ENCODE measurements at regions not wholly inside any gene's neighbourhood (a gene's known extent, or its start where the extent isn't known, plus 50 kb on each side); places are given as distances from the start of the nearest gene placed in this dataset.

DNA sequence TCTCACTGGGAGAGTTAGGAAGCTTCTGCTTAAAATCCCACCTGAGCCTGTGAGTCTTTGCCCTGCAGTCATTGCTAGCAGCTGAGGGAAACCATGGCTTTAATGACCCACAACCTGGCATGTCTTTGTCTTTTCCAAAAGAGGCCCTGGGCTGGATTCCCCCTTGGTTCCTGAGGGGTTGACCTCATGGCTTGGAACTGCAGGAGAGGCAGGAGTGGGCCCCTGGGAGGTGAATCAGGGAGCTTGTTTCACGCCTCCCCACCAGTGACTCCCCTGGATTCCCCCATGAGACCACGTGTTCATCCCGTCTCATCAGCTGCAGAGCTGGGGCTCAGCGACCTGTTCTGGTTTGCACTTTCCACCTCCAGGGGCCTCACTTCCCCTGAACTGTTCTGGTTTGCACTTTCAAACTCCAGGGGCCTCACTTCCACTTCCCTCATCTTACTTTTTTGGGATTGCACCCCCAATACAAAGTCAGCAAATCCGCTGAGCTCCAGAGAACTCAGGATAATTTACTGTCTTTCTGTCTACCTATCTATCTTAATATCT, 58.5 kb upstream of the TMEM18 start:
- Histone ChIP-seq H3K9me3 (ENCODE audit: control insufficient read depth, low read length) (no peaks in the 10 kb centered on the region), H3K27me3 (ENCODE audit: control insufficient read depth, insufficient read depth, low read length, poor library complexity, severe bottlenecking) (no peaks in the 10 kb centered on the region), H3K36me3 (ENCODE audit: control insufficient read depth, insufficient read depth, low read length) (no peaks in the 10 kb centered on the region), H3K4me1 (ENCODE audit: control insufficient read depth, insufficient read depth, low read length) (no peaks in the 10 kb centered on the region), H3K27ac (ENCODE audit: insufficient read depth, low read depth, low read length, poor library complexity, severe bottlenecking) (no peak overlapping the region), H3K4me3 (ENCODE audit: insufficient read depth, low read depth, low read length) (no peak overlapping the region)
- WGBS, 2 experiments = 45 to 55% methylated on average over 5 of the region's 5 CpGs

DNA sequence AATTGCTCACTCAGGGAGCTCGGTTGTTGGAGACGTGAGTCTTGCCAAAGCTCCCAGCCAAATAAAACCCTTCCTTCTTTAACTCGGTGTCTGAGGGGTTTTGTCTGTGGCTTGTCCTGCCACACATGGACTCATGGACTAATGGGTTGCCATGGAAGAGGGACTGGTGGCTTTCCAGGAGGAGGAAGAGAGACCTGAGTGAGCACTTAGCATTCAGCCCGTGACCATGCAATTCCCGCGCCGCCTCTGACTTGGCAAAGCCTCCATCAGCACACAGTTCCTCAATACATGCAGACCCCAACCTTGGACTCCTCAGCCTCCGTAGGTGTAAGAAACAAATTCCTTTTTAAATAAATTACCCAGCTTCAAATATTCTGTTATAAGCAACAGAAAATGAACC, 57.3 kb upstream of the TMEM18 start:
- Histone ChIP-seq H3K4me3 (ENCODE audit: insufficient read depth, low read depth, low read length) (no peak overlapping the region), H3K27me3 (ENCODE audit: control insufficient read depth, insufficient read depth, low read length, poor library complexity, severe bottlenecking) (no peaks in the 10 kb centered on the region), H3K4me1 (ENCODE audit: control insufficient read depth, insufficient read depth, low read length) (no peaks in the 10 kb centered on the region), H3K9me3 (ENCODE audit: control insufficient read depth, low read length) (no peaks in the 10 kb centered on the region), H3K36me3 (ENCODE audit: control insufficient read depth, insufficient read depth, low read length) (no peaks in the 10 kb centered on the region), H3K27ac (ENCODE audit: insufficient read depth, low read depth, low read length, poor library complexity, severe bottlenecking) (no peak overlapping the region)
- 96 to 97% methylated on average over 7 to 8 of the region's 8 CpGs for WGBS, 2 experiments

DNA sequence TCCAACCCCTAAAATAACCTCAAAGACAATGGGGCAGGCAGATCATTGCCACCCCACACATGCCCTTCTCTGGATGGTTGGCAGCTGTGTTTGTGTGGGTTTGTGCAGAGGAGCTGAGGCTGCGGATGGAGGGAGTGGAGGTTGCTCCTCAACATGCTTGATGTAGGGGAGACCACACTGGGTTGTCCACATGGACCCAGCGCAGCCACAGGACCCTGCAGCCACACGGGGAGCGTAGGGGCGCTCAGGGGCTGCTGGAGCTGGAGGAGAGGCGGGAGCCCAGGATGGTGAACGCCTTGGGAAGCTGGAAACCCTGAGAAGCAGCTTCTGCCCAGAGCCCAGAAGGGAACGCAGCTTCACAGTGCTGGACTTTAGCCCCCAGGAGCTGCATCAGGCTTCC, 56.3 kb upstream of the TMEM18 start:
- Histone ChIP-seq H3K36me3 (ENCODE audit: control insufficient read depth, insufficient read depth, low read length) (no peaks in the 10 kb centered on the region), H3K4me3 (ENCODE audit: insufficient read depth, low read depth, low read length) (no peak overlapping the region), H3K27me3 (ENCODE audit: control insufficient read depth, insufficient read depth, low read length, poor library complexity, severe bottlenecking) (no peaks in the 10 kb centered on the region), H3K4me1 (ENCODE audit: control insufficient read depth, insufficient read depth, low read length) (no peaks in the 10 kb centered on the region), H3K27ac (ENCODE audit: insufficient read depth, low read depth, low read length, poor library complexity, severe bottlenecking) (no peak overlapping the region), H3K9me3 (ENCODE audit: control insufficient read depth, low read length) (no peaks in the 10 kb centered on the region)
- WGBS, 2 experiments = 94 to 95% methylated on average over 8 of the region's 8 CpGs

DNA sequence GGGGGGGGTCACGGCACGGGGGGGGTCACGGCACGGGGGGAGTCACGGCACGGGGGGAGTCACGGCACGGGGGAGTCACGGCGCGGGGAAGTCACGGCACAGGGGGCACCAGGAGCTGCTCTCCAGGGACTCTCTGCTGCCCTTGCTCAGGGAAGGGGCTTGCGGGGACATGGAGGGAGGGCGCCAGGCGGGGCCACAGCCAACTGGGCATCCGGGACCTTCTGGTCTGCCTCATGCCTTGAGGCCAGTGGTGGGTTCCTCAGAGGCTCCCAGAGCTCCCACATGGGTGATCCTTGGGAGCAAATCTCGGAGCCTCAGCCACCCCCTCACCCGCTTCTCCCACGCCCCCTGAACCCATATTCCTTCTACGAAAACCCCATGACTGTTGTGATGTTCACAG, 55.8 kb upstream of the TMEM18 start:
- no peaks in the 10 kb centered on the region for H3K9me3 ChIP-seq (ENCODE audit: control insufficient read depth, low read length)
- no peak overlapping the region for H3K27ac ChIP-seq (ENCODE audit: insufficient read depth, low read depth, low read length, poor library complexity, severe bottlenecking)
- WGBS, 2 experiments = 96 to 97% methylated on average over 17 to 19 of the region's 20 CpGs
- H3K27me3 ChIP-seq (ENCODE audit: control insufficient read depth, insufficient read depth, low read length, poor library complexity, severe bottlenecking) = no peaks in the 10 kb centered on the region
- H3K4me1 ChIP-seq (ENCODE audit: control insufficient read depth, insufficient read depth, low read length) = no peaks in the 10 kb centered on the region
- no peak overlapping the region for H3K4me3 ChIP-seq (ENCODE audit: insufficient read depth, low read depth, low read length)
- no peaks in the 10 kb centered on the region for H3K36me3 ChIP-seq (ENCODE audit: control insufficient read depth, insufficient read depth, low read length)

DNA sequence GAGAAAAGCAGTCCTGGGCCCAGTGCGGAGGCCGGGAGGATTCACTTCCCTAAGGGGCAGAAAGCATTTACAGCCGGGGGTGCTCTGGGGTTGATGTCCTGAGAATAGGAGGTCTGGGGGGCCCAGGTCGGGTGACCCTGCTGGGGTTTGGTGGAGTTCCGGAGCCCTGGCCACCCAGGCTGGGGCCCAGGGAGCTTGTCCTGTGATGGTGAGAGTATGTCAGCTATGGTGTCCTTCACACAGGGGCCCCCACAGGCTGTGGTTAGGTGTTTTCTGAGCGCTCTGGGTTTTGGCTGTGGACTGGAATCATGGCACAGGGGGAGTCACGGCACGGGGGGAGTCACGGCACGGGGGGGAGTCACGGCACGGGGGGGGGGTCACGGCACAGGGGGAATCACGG, 54.5 kb upstream of the TMEM18 start:
- H3K27me3 ChIP-seq (ENCODE audit: control insufficient read depth, insufficient read depth, low read length, poor library complexity, severe bottlenecking) = no peaks in the 10 kb centered on the region
- no peak overlapping the region for H3K4me3 ChIP-seq (ENCODE audit: insufficient read depth, low read depth, low read length)
- H3K36me3 ChIP-seq (ENCODE audit: control insufficient read depth, insufficient read depth, low read length) = no peaks in the 10 kb centered on the region
- no peaks in the 10 kb centered on the region for H3K9me3 ChIP-seq (ENCODE audit: control insufficient read depth, low read length)
- no peak overlapping the region for H3K27ac ChIP-seq (ENCODE audit: insufficient read depth, low read depth, low read length, poor library complexity, severe bottlenecking)
- 92 to 94% methylated on average over 6 to 13 of the region's 14 CpGs for WGBS, 2 experiments
- no peaks in the 10 kb centered on the region for H3K4me1 ChIP-seq (ENCODE audit: control insufficient read depth, insufficient read depth, low read length)

DNA sequence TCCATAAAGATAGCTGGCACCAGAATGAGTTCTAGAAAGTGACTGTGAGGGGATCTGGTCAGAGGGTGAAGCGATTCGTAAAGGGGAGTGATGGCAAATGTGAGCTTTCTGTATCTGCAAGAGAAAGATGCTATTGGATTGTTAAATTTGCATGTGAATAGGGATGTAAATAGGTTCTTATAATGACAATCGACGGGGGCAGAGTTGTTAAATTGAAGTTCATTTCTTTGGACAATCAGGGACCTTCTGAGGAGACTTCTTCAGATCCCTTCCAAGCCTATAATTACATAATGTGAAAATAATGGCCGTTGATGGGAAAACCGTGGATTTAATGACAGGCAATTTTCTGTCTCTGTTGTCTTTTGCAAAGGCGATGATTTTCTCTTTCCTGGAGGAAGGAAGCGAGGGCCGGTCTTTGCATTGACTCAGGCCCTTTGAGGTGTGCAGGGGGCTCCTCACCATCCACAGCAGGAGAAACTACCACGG, 52.2 kb upstream of the TMEM18 start:
- H3K27ac ChIP-seq (ENCODE audit: insufficient read depth, low read depth, low read length, poor library complexity, severe bottlenecking) = no peak overlapping the region
- 13% methylated on average over 9 to 10 of the region's 10 CpGs for WGBS, 2 experiments
- no peaks in the 10 kb centered on the region for H3K9me3 ChIP-seq (ENCODE audit: control insufficient read depth, low read length)
- H3K4me1 ChIP-seq (ENCODE audit: control insufficient read depth, insufficient read depth, low read length) = no peaks in the 10 kb centered on the region
- H3K4me3 ChIP-seq (ENCODE audit: insufficient read depth, low read depth, low read length) = no peak overlapping the region
- no peaks in the 10 kb centered on the region for H3K27me3 ChIP-seq (ENCODE audit: control insufficient read depth, insufficient read depth, low read length, poor library complexity, severe bottlenecking)
- no peaks in the 10 kb centered on the region for H3K36me3 ChIP-seq (ENCODE audit: control insufficient read depth, insufficient read depth, low read length)

DNA sequence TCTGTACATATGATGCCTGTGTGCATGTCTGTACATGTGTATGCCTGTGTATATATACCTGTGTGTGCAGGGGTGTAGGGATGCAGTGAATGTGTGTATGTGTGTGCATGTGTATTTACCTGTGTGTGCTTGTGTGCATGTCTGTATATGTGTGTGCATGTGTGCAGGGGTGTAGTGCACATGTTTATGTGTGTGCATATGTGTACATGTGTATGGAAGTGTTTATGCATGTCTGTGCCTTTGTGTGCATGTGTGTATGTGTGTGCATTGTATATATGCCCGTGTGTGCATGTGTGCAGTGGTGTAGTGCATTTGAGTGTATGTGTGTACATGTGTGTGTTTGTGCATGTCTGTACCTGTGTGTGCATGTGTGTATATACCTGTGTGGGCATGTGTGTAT, 51.0 kb upstream of the TMEM18 start:
- Histone ChIP-seq H3K4me3 (ENCODE audit: insufficient read depth, low read depth, low read length) (no peak overlapping the region), H3K36me3 (ENCODE audit: control insufficient read depth, insufficient read depth, low read length) (no peaks in the 10 kb centered on the region)
- 90 to 94% methylated on average over 1 of the region's 1 CpG for WGBS, 2 experiments

DNA sequence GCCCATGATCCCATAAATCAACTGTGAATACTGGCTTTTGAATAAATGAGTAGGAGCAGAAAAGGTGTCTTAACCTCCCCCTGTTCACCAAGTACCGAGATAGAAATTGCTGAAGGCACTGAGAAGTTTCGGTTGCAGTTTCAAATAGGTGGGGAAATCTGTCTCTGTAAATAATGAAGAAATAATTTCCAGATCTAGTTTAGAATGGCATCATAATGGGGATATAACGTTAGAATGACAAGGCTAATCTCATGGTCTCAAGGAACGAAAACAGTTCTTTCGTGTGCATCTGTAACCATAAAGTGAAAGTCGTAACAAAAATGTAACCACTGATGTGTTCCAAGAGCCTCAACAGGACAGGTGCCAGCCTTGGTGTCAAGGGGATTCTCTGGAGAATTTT, 49.9 kb upstream of the TMEM18 start:
- no peaks in the 10 kb centered on the region for H3K36me3 ChIP-seq (ENCODE audit: control insufficient read depth, insufficient read depth, low read length)
- H3K4me1 ChIP-seq (ENCODE audit: control insufficient read depth, insufficient read depth, low read length) = no peaks in the 10 kb centered on the region
- 89 to 96% methylated on average over 6 of the region's 6 CpGs for WGBS, 2 experiments

More for the DNA sequence above, 51.0 kb upstream of the TMEM18 start:
- Histone ChIP-seq H3K9me3 (ENCODE audit: control insufficient read depth, low read length) (no peaks in the 10 kb centered on the region), H3K4me1 (ENCODE audit: control insufficient read depth, insufficient read depth, low read length) (no peaks in the 10 kb centered on the region), H3K27me3 (ENCODE audit: control insufficient read depth, insufficient read depth, low read length, poor library complexity, severe bottlenecking) (no peaks in the 10 kb centered on the region), H3K27ac (ENCODE audit: insufficient read depth, low read depth, low read length, poor library complexity, severe bottlenecking) (no peak overlapping the region)

More for the DNA sequence above, 49.9 kb upstream of the TMEM18 start:
- no peaks in the 10 kb centered on the region for H3K27me3 ChIP-seq (ENCODE audit: control insufficient read depth, insufficient read depth, low read length, poor library complexity, severe bottlenecking)
- no peaks in the 10 kb centered on the region for H3K9me3 ChIP-seq (ENCODE audit: control insufficient read depth, low read length)
- no peak overlapping the region for H3K4me3 ChIP-seq (ENCODE audit: insufficient read depth, low read depth, low read length)
- H3K27ac ChIP-seq (ENCODE audit: insufficient read depth, low read depth, low read length, poor library complexity, severe bottlenecking) = no peak overlapping the region
